ENCODE measurements at regions not wholly inside any gene's neighbourhood (a gene's known extent, or its start where the extent isn't known, plus 50 kb on each side); places are given as distances from the start of the nearest gene placed in this dataset.

DNA sequence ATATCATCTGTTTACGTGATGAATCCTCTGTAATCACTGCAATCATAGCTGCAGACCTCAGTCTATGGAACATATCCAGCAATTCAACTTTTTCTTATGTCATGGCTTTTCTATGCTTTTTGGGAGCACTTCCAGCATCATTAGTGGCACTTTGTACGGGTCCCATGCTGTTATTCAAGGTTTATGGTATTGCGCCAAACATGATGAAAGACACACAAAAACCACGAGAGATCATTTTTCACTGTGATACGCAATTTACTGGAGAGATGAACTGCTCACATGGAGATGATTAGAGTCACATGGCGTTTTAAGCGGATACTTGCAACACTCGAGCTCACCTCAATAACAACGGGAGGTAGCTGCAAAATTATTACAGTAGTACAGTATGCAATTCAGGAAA lies 2101.7 kb upstream of the PCDH20 start:
- no peak for TF ChIP-seq GATA3 (IDR thresholded peaks at IDR 0.05; ENCODE audit: low read depth, low read length)
- TF ChIP-seq GATA2 (IDR thresholded peaks at IDR 0.05; ENCODE audit: low read depth, low read length) = no peak
